Mesenchymal stem cell (in vitro differentiated cells and primary cell): ENCODE measurements at regions not wholly inside any gene's neighbourhood (a gene's known extent, or its start where the extent isn't known, plus 50 kb on each side); places are given as distances from the start of the nearest gene placed in this dataset.

Experiments
- DNase-seq: peaks from one replicate; pipeline ENCODE4 v3.0.0-alpha.2; 2013
- H2AFZ ChIP-seq: one replicate; pipeline ENCODE4 v1.6.1; 2013; ENCODE audit warnings: low read depth, mild to moderate bottlenecking, control low read depth, inconsistent platforms, low read length, moderate library complexity
- H2AK5ac ChIP-seq: 2 replicates; pipeline ENCODE4 v1.6.1; 2013; ENCODE audit warnings: low read length, moderate library complexity, mild to moderate bottlenecking, inconsistent platforms; ENCODE audit not compliant: severe bottlenecking
- H2BK120ac ChIP-seq: one replicate; pipeline ENCODE4 v1.6.1; 2013; ENCODE audit warnings: low read depth, mild to moderate bottlenecking, inconsistent platforms, low read length, moderate library complexity
- H2BK12ac ChIP-seq, 2 experiments: one replicate each; pipeline ENCODE4 v1.6.1; 2013; ENCODE audit warnings: inconsistent platforms in 2 of 2, low read length in 2 of 2, mild to moderate bottlenecking in 2 of 2, moderate library complexity in 2 of 2, control low read depth in 1 of 2
- H2BK15ac ChIP-seq: one replicate; pipeline ENCODE4 v1.6.1; 2013; ENCODE audit warnings: mild to moderate bottlenecking, low read depth, inconsistent platforms; ENCODE audit not compliant: poor library complexity, severe bottlenecking
- H2BK5ac ChIP-seq: 2 replicates; pipeline ENCODE4 v1.6.1; 2013; ENCODE audit warnings: low read depth, mild to moderate bottlenecking, low read length, control low read depth, inconsistent platforms; ENCODE audit not compliant: poor library complexity, severe bottlenecking
- H3K14ac ChIP-seq, 2 experiments: one replicate each; pipeline ENCODE4 v1.6.1; 2013; ENCODE audit warnings: inconsistent platforms in 2 of 2, low read length in 2 of 2, control low read depth in 1 of 2, mild to moderate bottlenecking in 1 of 2, moderate library complexity in 1 of 2
- H3K18ac ChIP-seq, 2 experiments: one replicate each; pipeline ENCODE4 v1.6.1; 2013; ENCODE audit warnings: inconsistent platforms in 2 of 2, low read length in 2 of 2, control low read depth in 1 of 2, low read depth in 1 of 2, mild to moderate bottlenecking in 1 of 2
- H3K23ac ChIP-seq, 2 experiments: one replicate each; pipeline ENCODE4 v1.6.1; 2013; ENCODE audit warnings: inconsistent platforms in 2 of 2, low read length in 2 of 2, mild to moderate bottlenecking in 2 of 2, moderate library complexity in 2 of 2, control low read depth in 1 of 2
- H3K27ac ChIP-seq: 2 replicates; pipeline ENCODE4 v1.5.1; 2013; ENCODE audit warnings: mild to moderate bottlenecking, moderate library complexity, low read length, control low read depth, inconsistent platforms; ENCODE audit not compliant: poor library complexity, severe bottlenecking
- H3K27me3 ChIP-seq, 2 experiments: 2 replicates each; pipeline versions ENCODE4 v1.6.1 to v1.7.0; 2013; ENCODE audit warnings: low read length in 2 of 2, mild to moderate bottlenecking in 2 of 2, moderate library complexity in 2 of 2, control low read depth in 1 of 2, inconsistent platforms in 1 of 2; ENCODE audit not compliant: control insufficient read depth in 1 of 2, insufficient read depth in 1 of 2
- H3K36me3 ChIP-seq, 2 experiments: 2 replicates each; pipeline versions ENCODE4 v1.6.1 to v1.7.0; 2013; ENCODE audit warnings: low read length in 2 of 2, control low read depth in 1 of 2, inconsistent platforms in 1 of 2, low read depth in 1 of 2, mild to moderate bottlenecking in 1 of 2; ENCODE audit not compliant: insufficient read depth in 2 of 2, control insufficient read depth in 1 of 2
- H3K4ac ChIP-seq, 2 experiments: one replicate each; pipeline ENCODE4 v1.6.1; 2013; ENCODE audit warnings: inconsistent platforms in 2 of 2, low read length in 2 of 2, mild to moderate bottlenecking in 2 of 2, moderate library complexity in 2 of 2, control low read depth in 1 of 2, low read depth in 1 of 2
- H3K4me1 ChIP-seq: 2 replicates; pipeline ENCODE4 v1.6.1; 2013; ENCODE audit warnings: low read depth, low read length, control low read depth; ENCODE audit not compliant: control insufficient read depth, insufficient read depth
- H3K4me2 ChIP-seq: 2 replicates; pipeline ENCODE4 v1.6.1; 2013; ENCODE audit warnings: low read length, mild to moderate bottlenecking, inconsistent platforms; ENCODE audit not compliant: poor library complexity, severe bottlenecking
- H3K4me3 ChIP-seq, 2 experiments: 2 replicates each; pipeline versions ENCODE4 v1.5.1 to v1.7.0; 2013; ENCODE audit warnings: low read length in 2 of 2, mild to moderate bottlenecking in 2 of 2, control low read depth in 1 of 2, low read depth in 1 of 2; ENCODE audit not compliant: insufficient read depth in 1 of 2
- H3K79me1 ChIP-seq: replicated peaks from 2 replicates; pipeline ENCODE4 v1.6.1; 2013; ENCODE audit warnings: mild to moderate bottlenecking, control low read depth, low read length, inconsistent platforms; ENCODE audit not compliant: poor library complexity, severe bottlenecking
- H3K9ac ChIP-seq: 2 replicates; pipeline ENCODE4 v1.7.0; 2013; ENCODE audit warnings: mild to moderate bottlenecking, low read length, moderate library complexity
- H3K9me3 ChIP-seq: 2 replicates; pipeline ENCODE4 v1.7.0; 2013; ENCODE audit warnings: mild to moderate bottlenecking, low read length; ENCODE audit not compliant: control insufficient read depth
- H4K8ac ChIP-seq: one replicate; pipeline ENCODE4 v1.6.1; 2013; ENCODE audit warnings: inconsistent platforms, mild to moderate bottlenecking, low read length, moderate library complexity
- H4K91ac ChIP-seq: one replicate; pipeline ENCODE4 v1.6.1; 2013; ENCODE audit warnings: mild to moderate bottlenecking, low read length, inconsistent platforms
- WGBS: methylation state at CpG from one replicate; pipeline ENCODE4 v1.1.7; 2013; ENCODE audit warnings: mixed read lengths; 5-methylcytosine and 5-hydroxymethylcytosine counted together

GRCh38 chr14:98165976-98166375 is 1106.0 kb downstream of the BCL11B start:
- Histone ChIP-seq H2BK120ac (no peak overlapping the region), H2AK5ac (no peak overlapping the region), H3K27ac (no peak overlapping the region), H3K18ac (no peak overlapping the region), H3K79me1 (no peaks in the 10 kb centered on the region), H3K27me3 (peaks cover 0 to 15% of the 10 kb centered on the region in 2 experiments), H3K4me1 (no peaks in the 10 kb centered on the region), H2AFZ (no peak overlapping the region), H3K4ac (no peak overlapping the region), H4K8ac (no peak overlapping the region), H3K4me2 (no peak overlapping the region), H3K36me3 (no peaks in the 10 kb centered on the region), H3K23ac (no peak overlapping the region), H4K91ac (no peak overlapping the region), H2BK15ac (no peak overlapping the region), H3K4me3 (no peak overlapping the region), H2BK5ac (no peak overlapping the region), H3K9ac (no peak overlapping the region), H3K14ac (no peak overlapping the region), H2BK12ac (no peak overlapping the region), H3K9me3 (no peaks in the 10 kb centered on the region)
- WGBS: 88% methylated on average over 9 of the region's 9 CpGs
- no peak for DNase-seq

GRCh38 chr14:98167275-98167674 is 1104.7 kb downstream of the BCL11B start:
- WGBS: 67% methylated on average over 9 of the region's 10 CpGs
- no peak overlapping the region for H2BK120ac ChIP-seq
- no peak overlapping the region for H3K18ac ChIP-seq
- no peaks in the 10 kb centered on the region for H3K36me3 ChIP-seq
- no peaks in the 10 kb centered on the region for H3K4me1 ChIP-seq
- no peak overlapping the region for H2BK15ac ChIP-seq
- DNase-seq: no peak
- no peak overlapping the region for H3K23ac ChIP-seq
- H3K79me1 ChIP-seq: no peaks in the 10 kb centered on the region
- no peak overlapping the region for H2BK12ac ChIP-seq
- H3K4me3 ChIP-seq: no peak overlapping the region
- H3K27ac ChIP-seq: no peak overlapping the region
- H3K14ac ChIP-seq: no peak overlapping the region
- no peak overlapping the region for H3K4me2 ChIP-seq
- peaks cover 0 to 15% of the 10 kb centered on the region in 2 experiments for H3K27me3 ChIP-seq
- H3K4ac ChIP-seq: no peak overlapping the region
- no peak overlapping the region for H2AFZ ChIP-seq
- H2AK5ac ChIP-seq: no peak overlapping the region
- no peak overlapping the region for H2BK5ac ChIP-seq
- no peak overlapping the region for H3K9ac ChIP-seq
- no peak overlapping the region for H4K91ac ChIP-seq
- no peaks in the 10 kb centered on the region for H3K9me3 ChIP-seq
- H4K8ac ChIP-seq: no peak overlapping the region

- H4K8ac ChIP-seq: no peak overlapping the region
- DNase-seq: no peak
Measured at GRCh38 chr14:98167705-98168104, 1104.3 kb downstream of the BCL11B start.

GRCh38 chr14:98168211-98168985 is 1103.6 kb downstream of the BCL11B start:
- no peak overlapping the region for H3K27ac ChIP-seq
- H2BK120ac ChIP-seq: no peak overlapping the region
- DNase-seq: no peak
- no peak overlapping the region for H3K18ac ChIP-seq
- no peaks in the 10 kb centered on the region for H3K9me3 ChIP-seq
- 50% methylated on average over 5 of the region's 5 CpGs for WGBS
- no peak overlapping the region for H3K4me2 ChIP-seq
- no peak overlapping the region for H2BK15ac ChIP-seq
- no peak overlapping the region for H4K8ac ChIP-seq
- H3K9ac ChIP-seq: no peak overlapping the region
- H2AFZ ChIP-seq: no peak overlapping the region
- no peaks in the 10 kb centered on the region for H3K36me3 ChIP-seq
- no peak overlapping the region for H3K4me3 ChIP-seq
- H3K4ac ChIP-seq: no peak overlapping the region
- H3K23ac ChIP-seq: no peak overlapping the region
- H2BK5ac ChIP-seq: no peak overlapping the region
- H2BK12ac ChIP-seq: no peak overlapping the region
- no peak overlapping the region for H4K91ac ChIP-seq
- H3K4me1 ChIP-seq: no peaks in the 10 kb centered on the region
- H3K27me3 ChIP-seq: peaks cover 0 to 4% of the 10 kb centered on the region in 2 experiments
- no peak overlapping the region for H2AK5ac ChIP-seq
- H3K14ac ChIP-seq: no peak overlapping the region
- H3K79me1 ChIP-seq: no peaks in the 10 kb centered on the region

More at GRCh38 chr14:98167705-98168104, 1104.3 kb downstream of the BCL11B start:
- Histone ChIP-seq H2BK12ac (no peak overlapping the region), H3K79me1 (no peaks in the 10 kb centered on the region), H3K9ac (no peak overlapping the region), H3K4me1 (no peaks in the 10 kb centered on the region), H2BK5ac (no peak overlapping the region), H3K4ac (no peak overlapping the region), H3K9me3 (no peaks in the 10 kb centered on the region), H3K18ac (no peak overlapping the region), H3K36me3 (no peaks in the 10 kb centered on the region), H4K91ac (no peak overlapping the region), H3K23ac (no peak overlapping the region), H3K27ac (no peak overlapping the region), H2BK15ac (no peak overlapping the region), H3K4me3 (no peak overlapping the region), H3K14ac (no peak overlapping the region), H2BK120ac (no peak overlapping the region), H3K4me2 (no peak overlapping the region), H2AFZ (no peak overlapping the region), H3K27me3 (peaks cover 0 to 10% of the 10 kb centered on the region in 2 experiments), H2AK5ac (no peak overlapping the region)
- 81% methylated on average over 15 of the region's 15 CpGs for WGBS
